K562 (cell line): ENCODE measurements at regions not wholly inside any gene's neighbourhood (a gene's known extent, or its start where the extent isn't known, plus 50 kb on each side); places are given as distances from the start of the nearest gene placed in this dataset.

Experiments
- ATAC-seq: fragments of 200-7000 bp; cut with Tn5 transposase; 3 replicates; pipeline ENCODE4 v1.9.1; 2020; ENCODE audit warnings: moderate library complexity
- BruUV-seq: library from RNA; stranded (reverse); fragments of 400-500 nt; replicated peaks from 2 replicates; lab custom pipeline; 2021; lab: Mats Ljungman, UMichigan
- CTCF ChIA-PET: fragments of 300-600 bp; formaldehyde crosslinking; extraction: SDS; loops from one replicate; lab custom pipeline; 2021; ENCODE audit warnings: low intra/inter-chr PET ratio; lab: Yijun Ruan, JAX
- POLR2A ChIA-PET: fragments of 300-600, 350-650 bp; sonication (Branson Sonifier 250); formaldehyde crosslinking; extraction: SDS; loops from one replicate; lab custom pipeline; 2021; ENCODE audit warnings: antibody characterized with exemption, inconsistent platforms; lab: Yijun Ruan, JAX
- DNase-seq, 4 experiments: peaks; one replicate each; pipeline versions ENCODE4 v3.0.0 to v3.0.0-alpha.2; 2011 to 2018; ENCODE audit warnings: low spot score in 3 of 4, mixed read lengths in 3 of 4; ENCODE audit errors: extremely low read depth in 1 of 4
- FAIRE-seq: peaks from 2 replicates; lab custom pipeline; 2011; peaks lifted over from hg19 to GRCh38; lab: Jason Lieb, UNC
- H2AFZ ChIP-seq: 2 replicates; pipeline ENCODE4 v1.6.0; 2011; ENCODE audit warnings: low read depth, low read length, control low read depth, inconsistent platforms
- H3K27ac ChIP-seq: fragments of 200-600 bp; 3 replicates; pipeline ENCODE4 v1.8.0; 2011; ENCODE audit warnings: low read depth, mild to moderate bottlenecking, control low read depth, inconsistent platforms, low read length, moderate library complexity, mixed read lengths; ENCODE audit errors: extremely low read depth
- H3K27me3 ChIP-seq, 2 experiments: fragments of 300-600 bp in 1 of 2; 2 replicates in 1 of 2; 3 replicates in 1 of 2; pipeline versions ENCODE4 v1.6.0 to v1.8.0; 2011; ENCODE audit warnings: inconsistent platforms in 2 of 2, low read length in 2 of 2, mild to moderate bottlenecking in 1 of 2, mixed read lengths in 1 of 2, moderate library complexity in 1 of 2; ENCODE audit not compliant: control insufficient read depth in 2 of 2, insufficient read depth in 2 of 2
- H3K36me3 ChIP-seq: fragments of 300-600 bp; 3 replicates; pipeline ENCODE4 v1.8.0; 2011; ENCODE audit warnings: mild to moderate bottlenecking, low read length, inconsistent platforms; ENCODE audit not compliant: control insufficient read depth, insufficient read depth
- H3K4me1 ChIP-seq, 2 experiments: fragments of 200-600 bp in 1 of 2; replicated peaks in 1 of 2; 2 replicates in 1 of 2; 3 replicates in 1 of 2; pipeline versions ENCODE4 v1.5.1 to v1.8.0; 2011; ENCODE audit warnings: inconsistent platforms in 2 of 2, low read length in 2 of 2, mild to moderate bottlenecking in 1 of 2, mixed read lengths in 1 of 2, moderate library complexity in 1 of 2; ENCODE audit not compliant: control insufficient read depth in 2 of 2, insufficient read depth in 2 of 2
- H3K4me2 ChIP-seq: 2 replicates; pipeline ENCODE4 v1.6.1; 2011; ENCODE audit warnings: low read length, control low read depth, inconsistent platforms, mixed read lengths; ENCODE audit not compliant: insufficient read depth
- H3K4me3 ChIP-seq: fragments of 200-600 bp; sonication (generic), shearing (Covaris generic); 2 replicates; pipeline ENCODE4 v1.5.1; 2016; ENCODE audit warnings: control low read depth, inconsistent platforms
- H3K79me2 ChIP-seq: fragments of 200-600 bp; 3 replicates; pipeline ENCODE4 v1.8.0; 2011; ENCODE audit warnings: low read length, inconsistent platforms; ENCODE audit not compliant: control insufficient read depth, insufficient read depth
- H3K9ac ChIP-seq, 2 experiments: 2 replicates each; pipeline versions ENCODE4 v1.6.0 to v1.6.1; 2011; ENCODE audit warnings: low read depth in 2 of 2, low read length in 2 of 2, control low read depth in 1 of 2, inconsistent platforms in 1 of 2, mild to moderate bottlenecking in 1 of 2, mixed read lengths in 1 of 2; ENCODE audit not compliant: insufficient read depth in 1 of 2
- H3K9me1 ChIP-seq: one replicate; pipeline ENCODE4 v1.6.0; 2011; ENCODE audit warnings: inconsistent platforms, mild to moderate bottlenecking, low read length, moderate library complexity; ENCODE audit not compliant: control insufficient read depth, insufficient read depth
- H3K9me3 ChIP-seq: replicated peaks from 2 replicates; pipeline ENCODE4 v1.5.1; 2011; ENCODE audit warnings: low read depth, low read length, inconsistent platforms; ENCODE audit not compliant: control insufficient read depth, insufficient read depth
- H4K20me1 ChIP-seq: replicated peaks from 2 replicates; pipeline ENCODE4 v1.6.1; 2011; ENCODE audit warnings: low read length, inconsistent platforms, mixed read lengths; ENCODE audit not compliant: control insufficient read depth, insufficient read depth
- C11orf30 ChIP-seq: fragments of 450-650 bp; IDR thresholded peaks from 2 replicates; pipeline ENCODE4 v1.6.1; 2016; ENCODE audit warnings: low read depth, mild to moderate bottlenecking
- CBX8 ChIP-seq: fragments of 200-600 bp; sonication (generic); IDR thresholded peaks from 2 replicates; pipeline ENCODE4 v1.6.1; 2012; ENCODE audit warnings: borderline replicate concordance, mixed run types, low read depth, mild to moderate bottlenecking, moderate library complexity, mixed read lengths, low read length, control low read depth, inconsistent platforms; ENCODE audit not compliant: poor library complexity, severe bottlenecking; ENCODE audit errors: extremely low read depth
- CREB5 ChIP-seq: fragments of 250-450 bp; sonication (Bioruptor Pico); IDR thresholded peaks from 2 replicates; pipeline ENCODE4 v1.5.0; 2020; ENCODE audit warnings: mild to moderate bottlenecking
- HLTF ChIP-seq: fragments of 450-650 bp; IDR thresholded peaks from 2 replicates; pipeline ENCODE4 v1.6.1; 2016
- ILF3 ChIP-seq: fragments of 450-650 bp; IDR thresholded peaks from 2 replicates; pipeline ENCODE4 v1.6.1; 2018; ENCODE audit warnings: antibody characterized with exemption, mild to moderate bottlenecking, moderate library complexity, borderline replicate concordance
- KAT8 ChIP-seq: fragments of 450-650 bp; IDR thresholded peaks from 2 replicates; pipeline ENCODE4 v1.6.1; 2016; ENCODE audit warnings: low read depth, mild to moderate bottlenecking
- MAFK ChIP-seq: IDR thresholded peaks from 2 replicates; pipeline ENCODE4 v1.6.1; 2011; ENCODE audit warnings: low read length, improper control_type of control experiment
- PATZ1 ChIP-seq: fragments of 250-450 bp; sonication (Bioruptor Pico); IDR thresholded peaks from 2 replicates; pipeline ENCODE4 v1.5.0; 2020; ENCODE audit warnings: mild to moderate bottlenecking, borderline replicate concordance
- PCBP2 ChIP-seq: fragments of 200-400 bp; formaldehyde crosslinking; IDR thresholded peaks from 2 replicates; pipeline ENCODE4 v1.6.1; 2018; ENCODE audit warnings: low read length, low read depth, mild to moderate bottlenecking, moderate library complexity; ENCODE audit not compliant: poor library complexity, severe bottlenecking
- STAT5A ChIP-seq: IDR thresholded peaks from 2 replicates; pipeline ENCODE4 v1.6.1; 2012; ENCODE audit warnings: low read length, inconsistent platforms, borderline replicate concordance
- ZBTB9 ChIP-seq: fragments of 450-650 bp; formaldehyde crosslinking; IDR thresholded peaks from 2 replicates; pipeline ENCODE4 v1.4.0; 2020; ENCODE audit warnings: mild to moderate bottlenecking, moderate library complexity
- WGBS: fragments of 100-300 bp; shearing (Covaris generic); methylation state at CpG from one replicate; pipeline ENCODE4 v1.1.6; 2016; ENCODE audit warnings: low coverage, mixed read lengths; ENCODE audit not compliant: insufficient coverage; ENCODE audit errors: missing lambda C conversion rate; 5-methylcytosine and 5-hydroxymethylcytosine counted together
- in situ Hi-C: fragments of 300-500 bp; cut with MboI; formaldehyde crosslinking; loops from 4 replicates; pipeline ENCODE4 v1.15.0; 2018; ENCODE audit warnings: inconsistent platforms, mixed read lengths
- intact Hi-C: fragments of 100-400 bp; cut with micrococcal nuclease; formaldehyde crosslinking; loops from 2 replicates; pipeline ENCODE4 v1.14.2; 2022

DNA sequence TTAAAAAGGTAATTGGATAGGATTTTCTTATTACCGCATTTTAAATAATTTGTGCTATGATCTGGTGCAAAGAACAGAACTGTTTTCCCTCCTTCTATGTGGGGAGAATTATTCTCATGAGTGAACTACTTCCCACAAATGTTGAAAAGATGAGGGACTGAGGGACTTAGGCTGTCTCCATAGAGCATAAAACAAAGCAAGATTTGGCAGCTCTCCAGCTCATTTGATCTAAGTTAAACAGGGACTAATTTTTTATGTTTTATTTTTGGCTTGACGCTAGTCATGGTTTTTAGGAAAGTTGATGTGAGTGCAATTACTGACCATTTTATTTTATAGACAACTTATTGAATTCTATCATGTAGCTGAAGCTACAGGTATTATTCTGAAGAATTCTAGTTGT, 362.3 kb downstream of the HLX start:
- Histone ChIP-seq H3K36me3 (no peaks in the 10 kb centered on the region), H3K79me2 (no peaks in the 10 kb centered on the region), H3K9me3 (no peaks in the 10 kb centered on the region), H3K27ac (no peak overlapping the region), H3K4me3 (no peak overlapping the region), H3K9me1 (no peaks in the 10 kb centered on the region), H2AFZ (no peak overlapping the region), H3K4me2 (no peak overlapping the region), H3K27me3 (no peaks in the 10 kb centered on the region), H3K4me1 (no peaks in the 10 kb centered on the region), H3K9ac (no peak overlapping the region)
- WGBS, result 0% methylated on average over 2 of the region's 2 CpGs
- ChIA-PET CTCF (no interaction called here), POLR2A (no interaction called here)
- in situ Hi-C loops, result no loop called here
- no peak for DNase-seq
- no peak for ATAC-seq
- intact Hi-C loops, result no loop called here
- no peak for FAIRE-seq
- BruUV-seq, result no TSS peak
- TF ChIP-seq ZBTB9 (CRISPR knock-in tag) (no peak), ILF3 (no peak)
- TF ChIP-seq, all 486 proteins: peak for 0
- H4K20me1 ChIP-seq, result no peaks in the 10 kb centered on the region

GRCh38 chr1:221246067-221246466, 366.8 kb downstream of the HLX start:
- H3K9me1 ChIP-seq, result no peaks in the 10 kb centered on the region
- H3K4me1 ChIP-seq, result no peaks in the 10 kb centered on the region
- CTCF ChIA-PET, result no interaction called here
- H3K79me2 ChIP-seq, result no peaks in the 10 kb centered on the region
- no peaks in the 10 kb centered on the region for H3K27me3 ChIP-seq
- in situ Hi-C loops, result no loop called here
- no peaks in the 10 kb centered on the region; the same call in 1 of the 2 replicates for H3K9me3 ChIP-seq
- FAIRE-seq (no peak), DNase-seq (no peak), ATAC-seq (no peak)
- WGBS, result 0% methylated on average over 2 of the region's 2 CpGs
- H3K4me2 ChIP-seq, result no peak overlapping the region
- POLR2A ChIA-PET, result interaction anchor here (0.7 kb wide), 1 partner anchor 318 kb away, joined by 3 read pairs; no protein-coding TSS in a partner anchor
- intact Hi-C loops, result no loop called here
- H3K36me3 ChIP-seq, result no peaks in the 10 kb centered on the region
- no peaks in the 10 kb centered on the region for H4K20me1 ChIP-seq
- no peak overlapping the region for H2AFZ ChIP-seq
- no peak overlapping the region for H3K4me3 ChIP-seq
- BruUV-seq, result no TSS peak
- no peak overlapping the region for H3K27ac ChIP-seq
- H3K9ac ChIP-seq, result no peak overlapping the region
- no peak for TF ChIP-seq KAT8
- TF ChIP-seq C11orf30, result peak; percentile 42; the same call in 1 of the 2 replicates
- TF ChIP-seq CREB5 (CRISPR knock-in tag), result no peak
- TF ChIP-seq STAT5A, result no peak
- TF ChIP-seq MAFK, result peak; percentile 60
- no peak for TF ChIP-seq PATZ1
- no peak for TF ChIP-seq CBX8
- TF ChIP-seq PCBP2, result no peak
- no peak for TF ChIP-seq HLTF
